Fibroblast of skin of right biceps (primary cell): ENCODE measurements at regions not wholly inside any gene's neighbourhood (a gene's known extent, or its start where the extent isn't known, plus 50 kb on each side); places are given as distances from the start of the nearest gene placed in this dataset.
"Not testable (repeated sequence)": the region's sequence is repeated elsewhere in the genome, so short reads cannot be mapped to it uniquely, and the experiment has no call there.

Experiments used
- DNase-seq: peaks from one replicate; pipeline ENCODE4 v3.0.0-alpha.2; 2013

DNA sequence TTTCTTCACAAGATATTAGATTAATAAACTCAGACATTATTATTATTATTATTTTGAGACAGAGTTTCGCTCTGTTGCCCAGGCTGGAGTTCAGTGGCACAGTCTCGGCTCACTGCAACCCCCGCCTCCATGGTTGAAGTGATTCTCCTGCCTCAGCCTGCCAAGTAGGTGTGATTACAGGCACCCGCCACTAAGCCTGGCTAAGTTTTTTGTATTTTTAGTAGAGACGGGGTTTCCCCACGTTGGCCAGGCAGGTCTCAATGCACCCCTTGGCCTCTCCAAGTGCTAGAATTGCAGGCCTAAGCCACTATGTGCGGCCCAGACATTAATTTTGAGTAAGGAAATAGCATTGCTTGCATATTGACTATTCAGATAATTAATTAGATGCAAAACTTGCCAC lies 554.9 kb upstream of the LRFN5 start:
- DNase-seq: no peak

DNA sequence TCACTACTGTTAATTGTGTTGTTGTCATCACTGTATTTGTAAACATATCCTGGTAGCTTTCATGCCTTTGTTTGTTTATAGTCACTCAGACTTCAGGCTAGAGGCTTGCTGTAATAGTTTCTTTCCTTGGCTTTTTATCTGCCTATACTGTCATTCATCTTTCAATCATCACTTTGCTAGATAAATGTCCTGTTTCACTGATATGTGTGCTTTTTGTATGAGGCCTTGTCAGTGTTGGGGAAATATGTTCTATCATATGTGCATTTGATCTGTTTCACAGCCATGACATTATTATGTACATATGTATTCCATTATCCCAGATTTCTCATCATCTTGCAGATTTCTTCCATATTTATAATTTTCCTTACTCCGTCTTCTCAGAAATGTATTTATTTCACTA lies 558.9 kb upstream of the LRFN5 start:
- no peak for DNase-seq

GRCh38 chr14:41037388-41037787 lies 569.3 kb upstream of the LRFN5 start:
- no peak for DNase-seq

- DNase-seq: no peak
Measured at GRCh38 chr14:41034969-41035368, 571.7 kb upstream of the LRFN5 start.

- DNase-seq: no peak
Measured at GRCh38 chr14:41022932-41023331, 583.7 kb upstream of the LRFN5 start.

DNA sequence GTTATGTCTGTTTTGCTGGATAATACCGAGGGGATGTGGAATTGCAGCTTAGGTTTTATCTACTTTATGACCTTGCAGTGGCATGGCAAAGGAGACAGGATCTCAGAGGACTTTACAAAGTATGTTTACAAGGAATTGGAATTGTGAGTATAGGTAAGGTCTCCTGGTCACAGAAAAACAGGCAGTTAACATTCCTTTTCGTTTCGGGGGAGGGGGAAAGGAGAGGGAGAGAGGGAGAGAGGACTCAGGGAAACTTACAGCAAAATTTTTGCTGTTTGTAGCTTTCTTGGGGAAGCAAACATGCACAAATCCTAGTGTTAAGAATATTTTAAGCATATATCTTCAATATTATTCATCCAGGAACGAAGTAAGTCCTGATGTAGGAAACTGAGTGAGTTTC lies 590.5 kb upstream of the LRFN5 start:
- no peak for DNase-seq

- no peak for DNase-seq
Measured at GRCh38 chr14:41000350-41000749, 606.3 kb upstream of the LRFN5 start.

DNA sequence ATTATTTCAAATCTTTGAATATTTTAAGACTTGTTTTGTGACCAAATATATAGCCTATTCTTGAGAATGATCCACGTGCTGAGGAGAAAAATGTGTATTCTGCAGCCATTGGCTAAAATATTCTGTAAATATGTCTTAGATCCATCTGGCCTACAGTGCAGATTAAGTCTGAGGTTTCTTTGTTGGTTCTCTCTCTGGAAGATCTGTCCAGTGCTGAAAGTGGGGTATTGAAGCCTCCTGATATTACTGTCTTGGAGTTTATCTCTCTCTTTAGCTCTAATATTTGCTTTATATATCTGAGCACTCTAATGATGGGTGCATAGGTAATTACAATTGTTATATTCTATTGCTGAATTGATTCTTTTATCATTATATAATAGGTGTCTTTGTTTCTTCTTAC lies 617.4 kb upstream of the LRFN5 start:
- DNase-seq: no peak

DNA sequence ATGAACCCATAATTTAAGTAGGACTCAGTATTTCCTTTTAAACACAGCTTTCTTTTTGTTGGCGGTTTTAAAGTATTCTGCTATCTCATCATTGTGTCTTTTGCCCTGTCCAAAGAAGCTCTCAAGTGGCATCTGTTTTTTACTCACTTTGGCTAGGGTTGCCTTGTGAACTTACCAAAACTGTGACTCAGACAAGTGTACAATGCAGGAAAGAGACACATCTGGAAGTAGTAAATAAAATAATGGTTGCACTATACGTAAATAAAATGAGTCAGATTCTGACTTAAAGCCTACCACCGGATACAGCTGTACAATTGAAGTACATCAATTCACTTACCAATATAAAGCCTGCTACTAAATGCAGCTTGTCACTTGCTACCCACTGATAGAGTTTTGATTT lies 619.2 kb upstream of the LRFN5 start:
- no peak for DNase-seq

DNA sequence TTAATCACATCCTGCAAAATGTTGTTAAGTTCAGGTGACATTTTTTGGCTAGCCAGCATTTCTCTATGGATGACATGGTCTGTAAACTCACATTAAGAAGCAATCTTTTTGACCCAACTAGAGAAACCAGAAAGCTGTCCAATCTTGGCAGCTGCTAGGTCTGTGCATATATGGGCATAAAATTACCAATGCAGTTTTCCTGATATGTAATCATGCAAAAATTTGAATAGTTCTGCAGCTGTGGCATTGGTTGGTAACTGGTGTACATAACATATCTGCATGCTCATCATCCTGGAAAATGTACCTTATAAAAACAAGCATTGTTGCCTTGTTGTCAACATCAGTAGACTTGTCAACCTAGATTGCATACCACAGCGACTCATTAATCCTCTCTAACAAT lies 620.0 kb upstream of the LRFN5 start:
- no peak for DNase-seq

GRCh38 chr14:40985584-40985983 lies 621.1 kb upstream of the LRFN5 start:
- no peak for DNase-seq

DNA sequence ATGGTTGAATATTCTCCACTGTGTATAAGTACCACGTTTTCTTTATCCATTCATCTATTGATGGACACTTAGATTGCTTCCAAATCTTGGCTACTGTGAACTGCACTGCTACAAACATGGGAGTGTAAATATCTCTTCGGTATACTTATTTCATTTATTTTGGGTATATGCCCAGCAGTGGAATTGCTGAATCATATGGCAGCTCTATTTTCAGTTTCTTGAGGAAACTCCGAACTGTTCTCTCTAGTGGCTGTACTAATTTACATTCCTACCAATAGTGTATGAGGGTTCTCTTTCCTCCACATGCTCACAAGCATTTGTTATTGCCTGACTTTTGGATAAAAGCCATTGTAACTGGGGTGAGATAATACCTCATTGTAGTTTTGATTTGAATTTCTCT lies 623.1 kb upstream of the LRFN5 start:
- DNase-seq: peak; percentile 9

GRCh38 chr14:40981247-40981646 lies 625.4 kb upstream of the LRFN5 start:
- no peak for DNase-seq

DNA sequence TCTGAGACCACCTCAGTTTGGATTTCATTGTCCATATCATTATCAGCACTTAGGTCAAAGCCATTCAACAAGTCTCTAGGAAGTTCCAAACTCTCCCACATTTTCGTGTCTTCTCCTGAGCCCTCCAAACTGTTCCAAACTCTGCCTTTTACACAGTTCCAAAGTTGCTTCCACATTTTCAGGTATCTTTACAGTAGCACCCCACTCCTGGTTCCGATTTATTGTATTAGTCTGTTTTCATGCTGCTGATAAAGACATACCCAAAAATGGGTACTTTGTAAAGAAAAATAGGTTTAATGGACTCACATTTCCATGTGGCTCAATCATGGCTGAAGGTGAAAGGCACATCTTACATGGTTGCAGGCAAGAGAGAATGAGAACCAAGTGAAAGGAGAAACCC lies 646.4 kb upstream of the LRFN5 start:
- not testable (repeated sequence) for DNase-seq

- DNase-seq: no peak
Measured at GRCh38 chr14:40955131-40955505, 651.6 kb upstream of the LRFN5 start.

DNA sequence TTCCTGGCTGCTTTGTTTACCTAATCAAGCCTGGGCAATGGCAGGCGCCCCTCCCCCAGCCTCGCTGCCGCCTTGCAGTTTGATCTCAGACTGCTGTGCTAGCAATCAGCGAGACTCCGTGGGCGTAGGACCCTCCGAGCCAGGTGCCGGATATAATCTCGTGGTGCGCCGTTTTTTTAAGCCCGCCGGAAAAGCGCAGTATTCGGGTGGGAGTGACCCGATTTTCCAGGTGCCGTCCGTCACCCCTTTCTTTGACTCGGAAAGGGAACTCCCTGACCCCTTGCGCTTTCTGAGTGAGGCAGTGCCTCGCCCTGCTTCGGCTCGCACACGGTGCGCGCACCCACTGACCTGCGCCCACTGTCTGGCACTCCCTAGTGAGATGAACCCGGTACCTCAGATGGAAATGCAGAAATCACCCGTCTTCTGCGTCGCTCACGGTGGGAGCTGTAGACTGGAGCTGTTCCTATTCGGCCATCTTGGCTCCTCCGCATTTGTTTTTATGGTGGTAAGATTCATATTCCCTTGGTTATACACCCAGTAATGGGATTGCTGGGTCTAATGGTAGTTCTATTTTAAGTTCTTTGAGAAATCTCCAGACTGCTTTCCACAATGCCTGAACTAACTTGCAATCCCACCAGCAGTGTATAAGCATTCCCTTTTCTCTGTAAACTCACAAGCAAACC lies 652.1 kb upstream of the LRFN5 start:
- not testable (repeated sequence) for DNase-seq

- DNase-seq: no peak
Measured at GRCh38 chr14:40944521-40944920, 662.2 kb upstream of the LRFN5 start.

GRCh38 chr14:40936861-40937260 lies 669.8 kb upstream of the LRFN5 start:
- DNase-seq: no peak

DNA sequence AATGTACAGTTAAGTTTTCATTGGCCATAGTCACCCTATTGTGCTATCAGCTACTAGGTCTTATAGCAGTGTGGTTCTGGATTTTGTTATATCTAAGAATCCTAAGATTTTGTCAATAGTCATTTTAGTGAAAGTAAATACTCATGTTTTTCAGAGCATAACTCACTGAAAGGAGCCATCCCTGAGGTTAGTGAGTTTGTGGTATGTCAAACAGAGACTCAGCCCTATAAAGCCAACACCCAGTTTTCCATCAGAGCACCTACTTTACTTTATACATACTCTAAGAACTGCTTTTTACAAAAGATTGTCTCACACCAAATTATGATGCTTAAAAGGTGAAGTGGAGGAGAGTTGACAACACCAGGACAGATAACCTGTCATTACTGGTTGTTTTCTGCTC lies 686.3 kb upstream of the LRFN5 start:
- no peak for DNase-seq

GRCh38 chr14:40911141-40911540 lies 695.5 kb upstream of the LRFN5 start:
- DNase-seq: no peak

DNA sequence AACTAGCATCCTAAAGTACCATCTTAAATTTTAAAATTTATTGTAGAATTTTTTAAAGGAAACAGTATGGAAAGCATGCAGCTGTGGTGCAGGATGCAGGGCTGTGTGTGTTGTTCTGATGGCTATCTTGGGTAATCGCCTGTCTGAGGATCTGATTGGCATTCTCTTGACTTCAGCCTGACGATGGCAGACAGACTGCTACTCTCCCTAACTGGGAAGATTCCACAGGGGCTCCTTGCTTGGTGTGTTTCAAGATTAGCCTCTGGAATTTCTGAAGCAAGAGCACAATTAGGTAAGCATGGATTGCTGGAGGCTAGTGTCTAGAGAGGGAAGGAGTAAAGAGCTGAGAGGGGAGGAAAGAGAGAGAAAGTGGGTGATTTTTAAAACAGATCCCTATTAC lies 696.8 kb upstream of the LRFN5 start:
- no peak for DNase-seq

DNA sequence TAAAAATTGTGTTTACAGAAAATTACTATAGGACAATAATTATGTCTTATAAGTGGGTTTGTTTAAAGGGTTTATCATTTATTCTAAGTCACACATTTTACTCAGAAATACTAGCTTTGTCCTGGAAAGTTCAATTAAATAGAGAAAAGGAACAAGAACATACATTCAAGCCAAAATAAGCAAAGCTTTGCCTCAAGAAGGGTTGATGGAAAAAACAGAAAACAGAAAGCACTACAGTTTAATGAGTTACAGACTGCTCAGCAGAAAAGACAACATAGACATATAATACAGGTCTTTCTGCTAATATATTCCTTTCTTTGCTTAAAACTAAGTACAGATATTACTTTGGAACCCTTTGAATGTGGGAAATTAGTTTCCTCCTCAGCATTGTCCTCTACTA lies 703.0 kb upstream of the LRFN5 start:
- no peak for DNase-seq

DNA sequence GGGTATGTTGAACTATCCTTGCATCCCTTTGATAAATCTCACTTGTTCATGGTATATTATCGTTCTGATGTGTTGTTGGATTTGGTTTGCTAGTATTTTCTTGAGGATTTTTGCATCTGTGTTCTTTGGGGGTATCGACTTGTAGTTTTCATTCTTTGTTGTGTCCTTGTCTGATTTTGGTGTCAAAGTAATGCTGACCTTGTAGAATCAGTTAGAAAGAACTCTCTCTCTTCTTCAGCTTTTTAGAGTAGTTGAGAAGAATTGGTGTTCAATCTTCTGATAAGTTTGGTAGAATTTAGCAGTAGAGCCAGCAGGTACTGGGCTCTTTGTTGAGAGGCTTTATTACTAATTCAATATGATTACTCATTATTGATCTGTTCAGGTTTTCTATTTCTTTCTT lies 707.2 kb upstream of the LRFN5 start:
- no peak for DNase-seq

DNA sequence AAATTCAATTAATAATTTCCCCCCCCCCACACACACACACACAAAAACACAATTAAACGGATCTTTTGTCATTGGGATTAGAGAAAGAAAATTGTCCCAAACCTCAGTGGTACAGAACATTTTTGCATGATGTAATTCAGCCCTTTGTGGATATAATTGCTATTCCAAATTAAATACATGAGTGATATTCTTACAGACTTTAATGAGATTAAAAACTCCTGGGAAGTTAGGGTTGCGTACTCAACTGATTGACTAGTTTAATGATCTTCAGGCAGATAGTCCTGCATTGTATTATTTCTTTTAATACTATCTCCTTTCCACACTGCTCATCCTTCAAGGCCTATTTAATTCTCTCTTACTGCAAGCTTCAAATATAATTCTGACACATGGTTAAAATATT lies 711.8 kb upstream of the LRFN5 start:
- DNase-seq: no peak

GRCh38 chr14:40889126-40889525 lies 717.5 kb upstream of the LRFN5 start:
- no peak for DNase-seq

GRCh38 chr14:40887912-40888311 lies 718.8 kb upstream of the LRFN5 start:
- no peak for DNase-seq
